Parathyroid adenoma (tissue), 2 donors: ENCODE measurements at regions not wholly inside any gene's neighbourhood (a gene's known extent, or its start where the extent isn't known, plus 50 kb on each side); places are given as distances from the start of the nearest gene placed in this dataset.
"Not testable (repeated sequence)": the region's sequence is repeated elsewhere in the genome, so short reads cannot be mapped to it uniquely, and the experiment has no call there.

Source experiments
- H2AFZ ChIP-seq: fragments of 300-600 bp; sonication (generic); one replicate; pipeline ENCODE4 v1.7.0; 2017; ENCODE audit warnings: antibody characterized with exemption, mild to moderate bottlenecking
- H3K27ac ChIP-seq: fragments of 300-600 bp; sonication (generic); one replicate; pipeline ENCODE4 v1.7.0; 2017
- H3K27me3 ChIP-seq: fragments of 300-600 bp; sonication (generic); one replicate; pipeline ENCODE4 v1.7.0; 2017; ENCODE audit warnings: low read length; ENCODE audit not compliant: control insufficient read depth, insufficient read depth
- H3K36me3 ChIP-seq: fragments of 300-600 bp; sonication (generic); one replicate; pipeline ENCODE4 v1.7.0; 2017; ENCODE audit warnings: low read length; ENCODE audit not compliant: control insufficient read depth, insufficient read depth
- H3K4me1 ChIP-seq: fragments of 300-600 bp; sonication (generic); one replicate; pipeline ENCODE4 v1.7.0; 2017; ENCODE audit warnings: control low read depth
- H3K4me2 ChIP-seq: fragments of 300-600 bp; sonication (generic); one replicate; pipeline ENCODE4 v1.7.0; 2017; ENCODE audit warnings: low read length
- H3K4me3 ChIP-seq: fragments of 300-600 bp; sonication (generic); one replicate; pipeline ENCODE4 v1.7.0; 2017; ENCODE audit warnings: low read depth, low read length
- H3K79me2 ChIP-seq: fragments of 300-600 bp; sonication (generic); one replicate; pipeline ENCODE4 v1.7.0; 2017; ENCODE audit warnings: control low read depth
- H3K9ac ChIP-seq: fragments of 300-600 bp; sonication (generic); one replicate; pipeline ENCODE4 v1.7.0; 2017; ENCODE audit warnings: mild to moderate bottlenecking
- H3K9me3 ChIP-seq: fragments of 300-600 bp; sonication (generic); one replicate; pipeline ENCODE4 v1.7.0; 2017; ENCODE audit warnings: low read length; ENCODE audit not compliant: control insufficient read depth
- TF ChIP-seq, protein P1 (sequence below): fragments of 300-600 bp; sonication (generic); IDR thresholded peaks from one replicate; pipeline ENCODE4 v1.7.0; 2017; ENCODE audit warnings: antibody characterized with exemption, mild to moderate bottlenecking
- donor health status: primary hyperparathyroidism.

DNA sequence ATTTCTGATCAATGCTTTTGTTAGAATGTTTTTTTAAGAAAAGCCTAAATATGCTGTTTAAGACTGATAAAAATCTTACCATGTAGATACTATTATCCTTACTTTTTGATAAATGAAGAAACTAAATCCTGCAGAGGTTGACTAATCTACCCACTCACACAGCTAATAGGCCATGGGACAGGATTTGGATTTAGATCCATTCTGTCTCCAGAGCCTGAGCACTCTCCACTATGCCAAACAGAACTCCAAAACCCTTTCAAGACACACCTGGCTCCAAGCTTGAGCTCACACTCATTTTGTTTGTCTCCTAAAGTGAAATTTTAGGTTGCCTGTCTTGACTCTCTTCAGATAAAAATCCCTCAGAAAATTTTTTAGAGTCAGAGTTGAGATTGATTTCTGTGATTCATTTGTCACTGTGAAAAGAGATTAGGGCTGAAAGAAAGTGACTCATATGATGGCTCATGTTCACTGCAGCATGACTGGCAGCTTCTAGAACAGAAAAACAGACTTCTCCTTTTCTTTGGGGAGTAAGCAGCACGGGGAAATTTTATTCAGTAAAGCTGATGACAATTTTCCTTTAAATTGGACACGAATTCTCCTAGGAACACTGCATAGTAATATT is 132.3 kb upstream of the POT1 start:
- Histone ChIP-seq H3K4me1 (no peaks in the 10 kb centered on the region), H3K4me2 (no peak overlapping the region)

DNA sequence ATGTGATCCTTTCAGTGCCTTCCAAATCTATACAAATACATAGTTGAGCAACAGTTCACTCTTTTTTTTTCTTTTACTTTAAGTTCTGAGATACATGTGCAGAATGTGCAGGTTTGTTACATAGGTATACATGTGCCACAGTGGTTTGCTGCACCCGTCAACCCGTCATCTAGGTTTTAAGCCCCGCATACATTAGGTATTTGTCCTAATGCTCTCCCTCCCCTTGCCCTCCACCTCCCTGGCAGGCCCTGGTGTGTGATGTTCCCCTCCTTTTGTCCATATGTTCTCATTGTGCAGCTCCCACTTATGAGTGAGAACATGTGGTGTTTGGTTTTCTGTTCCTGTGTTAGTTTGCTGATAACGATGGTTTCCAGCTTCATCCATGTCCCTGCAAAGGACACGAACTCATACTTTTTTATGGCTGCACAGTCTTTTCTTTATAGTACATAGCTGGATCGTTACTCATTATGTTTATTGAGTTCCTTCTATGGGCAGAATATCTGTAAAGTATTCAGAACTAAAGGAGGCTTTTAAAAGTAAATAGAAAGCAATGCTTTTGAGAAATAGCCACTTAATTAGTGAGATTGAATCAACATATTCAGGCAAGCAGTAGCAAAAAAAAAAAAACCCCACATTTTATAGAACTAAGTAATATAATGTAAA is 131.6 kb upstream of the POT1 start:
- not testable (repeated sequence) for H3K4me3 ChIP-seq, H3K27ac ChIP-seq, H3K36me3 ChIP-seq, H3K9ac ChIP-seq, H3K4me2 ChIP-seq, H3K9me3 ChIP-seq, H3K79me2 ChIP-seq, H3K27me3 ChIP-seq, H3K4me1 ChIP-seq, H2AFZ ChIP-seq

More for the DNA sequence above, 132.3 kb upstream of the POT1 start:
- TF ChIP-seq, protein P1, sequence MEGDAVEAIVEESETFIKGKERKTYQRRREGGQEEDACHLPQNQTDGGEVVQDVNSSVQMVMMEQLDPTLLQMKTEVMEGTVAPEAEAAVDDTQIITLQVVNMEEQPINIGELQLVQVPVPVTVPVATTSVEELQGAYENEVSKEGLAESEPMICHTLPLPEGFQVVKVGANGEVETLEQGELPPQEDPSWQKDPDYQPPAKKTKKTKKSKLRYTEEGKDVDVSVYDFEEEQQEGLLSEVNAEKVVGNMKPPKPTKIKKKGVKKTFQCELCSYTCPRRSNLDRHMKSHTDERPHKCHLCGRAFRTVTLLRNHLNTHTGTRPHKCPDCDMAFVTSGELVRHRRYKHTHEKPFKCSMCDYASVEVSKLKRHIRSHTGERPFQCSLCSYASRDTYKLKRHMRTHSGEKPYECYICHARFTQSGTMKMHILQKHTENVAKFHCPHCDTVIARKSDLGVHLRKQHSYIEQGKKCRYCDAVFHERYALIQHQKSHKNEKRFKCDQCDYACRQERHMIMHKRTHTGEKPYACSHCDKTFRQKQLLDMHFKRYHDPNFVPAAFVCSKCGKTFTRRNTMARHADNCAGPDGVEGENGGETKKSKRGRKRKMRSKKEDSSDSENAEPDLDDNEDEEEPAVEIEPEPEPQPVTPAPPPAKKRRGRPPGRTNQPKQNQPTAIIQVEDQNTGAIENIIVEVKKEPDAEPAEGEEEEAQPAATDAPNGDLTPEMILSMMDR: no peak
- H3K27ac ChIP-seq: no peak overlapping the region
- H3K4me3 ChIP-seq: no peak overlapping the region
- no peaks in the 10 kb centered on the region for H3K79me2 ChIP-seq
- no peaks in the 10 kb centered on the region for H3K9me3 ChIP-seq
- H3K36me3 ChIP-seq: no peaks in the 10 kb centered on the region
- no peak overlapping the region for H3K9ac ChIP-seq
- no peak overlapping the region for H2AFZ ChIP-seq
- H3K27me3 ChIP-seq: no peaks in the 10 kb centered on the region

DNA sequence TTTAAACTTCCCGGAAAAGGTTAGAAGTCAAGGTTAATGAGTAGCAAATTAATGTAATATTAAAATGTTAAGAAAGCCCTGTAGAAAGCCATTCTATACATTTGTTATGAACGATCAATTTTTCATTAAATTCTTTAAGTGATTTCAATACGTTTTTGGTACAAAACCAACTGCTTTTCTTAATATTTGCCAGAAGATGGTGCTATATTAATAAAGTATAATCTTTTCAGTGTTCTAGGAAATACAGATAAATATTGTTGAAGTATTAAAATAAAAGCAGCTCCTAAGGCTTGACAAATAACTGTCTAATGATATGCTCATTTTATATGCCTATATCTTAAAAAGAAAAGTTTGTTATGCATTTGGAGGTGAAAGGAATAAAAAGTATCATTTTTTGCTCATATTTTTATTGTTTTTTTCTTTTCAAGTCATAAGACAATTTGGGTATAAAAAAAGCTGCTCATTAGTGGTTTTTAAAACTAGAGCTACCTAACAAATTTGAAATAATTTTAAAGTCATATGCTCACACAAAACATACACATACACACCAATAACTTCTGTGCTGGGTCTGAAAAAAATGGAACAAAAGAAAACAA is 130.3 kb upstream of the POT1 start:
- Histone ChIP-seq H2AFZ (no peak overlapping the region), H3K4me3 (no peak overlapping the region), H3K9ac (no peak overlapping the region), H3K4me2 (no peak overlapping the region), H3K27ac (no peak overlapping the region), H3K9me3 (no peaks in the 10 kb centered on the region), H3K4me1 (no peaks in the 10 kb centered on the region), H3K79me2 (no peaks in the 10 kb centered on the region), H3K27me3 (no peaks in the 10 kb centered on the region), H3K36me3 (no peaks in the 10 kb centered on the region)
- TF ChIP-seq, protein P1: no peak

DNA sequence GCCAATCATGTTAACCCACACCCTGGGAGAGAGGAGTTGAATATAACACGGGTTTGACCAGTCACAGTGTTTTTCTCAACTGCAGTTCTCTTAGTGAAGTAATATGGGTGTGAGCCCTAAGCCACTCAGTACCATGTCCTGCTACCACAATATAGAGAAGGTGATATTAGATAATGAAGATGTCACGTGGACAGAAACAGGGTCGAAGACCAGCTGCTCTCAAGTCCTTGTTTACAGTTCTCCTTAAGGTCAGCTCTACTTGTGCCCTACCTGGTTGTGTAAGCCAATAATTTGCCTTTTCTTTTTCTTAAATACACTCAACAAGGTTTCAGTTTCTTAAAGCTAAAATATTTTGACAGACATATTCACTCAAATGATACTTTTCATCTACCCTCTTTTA is 128.3 kb upstream of the POT1 start:
- H3K9me3 ChIP-seq: no peaks in the 10 kb centered on the region
- no peaks in the 10 kb centered on the region for H3K27me3 ChIP-seq
- TF ChIP-seq, protein P1: no peak
- H3K4me1 ChIP-seq: no peaks in the 10 kb centered on the region
- no peaks in the 10 kb centered on the region for H3K79me2 ChIP-seq
- H3K4me2 ChIP-seq: no peak overlapping the region
- no peak overlapping the region for H3K4me3 ChIP-seq
- no peak overlapping the region for H3K27ac ChIP-seq
- H3K9ac ChIP-seq: no peak overlapping the region
- H2AFZ ChIP-seq: no peak overlapping the region
- H3K36me3 ChIP-seq: no peaks in the 10 kb centered on the region

DNA sequence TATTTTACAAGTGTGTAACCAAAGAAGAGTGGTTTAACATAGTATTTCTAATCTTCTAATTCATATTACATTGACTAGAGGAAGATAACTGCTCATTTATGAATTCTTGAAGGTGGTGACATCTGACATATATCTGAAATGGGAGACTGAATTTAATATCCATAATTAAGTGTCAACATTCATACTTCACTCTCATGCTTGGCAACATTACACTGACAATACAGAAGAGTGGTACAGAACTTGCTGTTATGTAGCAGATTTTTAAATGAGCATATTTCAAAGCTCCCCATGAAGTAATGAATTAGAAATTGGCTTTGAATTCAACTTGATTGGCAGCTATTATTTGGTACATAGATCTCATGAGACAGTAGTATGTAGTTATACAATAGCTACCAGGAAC is 125.8 kb upstream of the POT1 start:
- TF ChIP-seq, protein P1: no peak
- Histone ChIP-seq H3K4me2 (no peak overlapping the region), H3K27me3 (no peaks in the 10 kb centered on the region), H3K27ac (no peak overlapping the region), H3K9ac (no peak overlapping the region), H3K9me3 (no peaks in the 10 kb centered on the region), H3K79me2 (no peaks in the 10 kb centered on the region), H2AFZ (no peak overlapping the region), H3K4me3 (no peak overlapping the region), H3K4me1 (no peaks in the 10 kb centered on the region), H3K36me3 (no peaks in the 10 kb centered on the region)
